Neuronal stem cell (in vitro differentiated cells): ENCODE measurements at regions not wholly inside any gene's neighbourhood (a gene's known extent, or its start where the extent isn't known, plus 50 kb on each side); places are given as distances from the start of the nearest gene placed in this dataset.
"Not testable (repeated sequence)": the region's sequence is repeated elsewhere in the genome, so short reads cannot be mapped to it uniquely, and the experiment has no call there.

Experiments used
- DNase-seq: peaks from one replicate; pipeline ENCODE4 v3.0.0-alpha.2; 2013; ENCODE audit warnings: low spot score
- H2AFZ ChIP-seq: one replicate; pipeline ENCODE4 v1.6.1; 2013; ENCODE audit warnings: mild to moderate bottlenecking, low read length, inconsistent platforms
- H2AK5ac ChIP-seq: 2 replicates; pipeline ENCODE4 v1.6.1; 2013; ENCODE audit warnings: low read depth, mild to moderate bottlenecking, inconsistent platforms, low read length, moderate library complexity, mixed read lengths
- H2BK120ac ChIP-seq: 2 replicates; pipeline ENCODE4 v1.6.1; 2013; ENCODE audit warnings: low read depth, mild to moderate bottlenecking, inconsistent platforms, low read length, moderate library complexity, mixed read lengths
- H2BK12ac ChIP-seq: one replicate; pipeline ENCODE4 v1.6.1; 2013; ENCODE audit warnings: low read length, inconsistent platforms
- H2BK15ac ChIP-seq: 2 replicates; pipeline ENCODE4 v1.6.1; 2013; ENCODE audit warnings: mild to moderate bottlenecking, low read length, inconsistent platforms, mixed read lengths
- H2BK5ac ChIP-seq: one replicate; pipeline ENCODE4 v1.6.1; 2013; ENCODE audit warnings: inconsistent platforms, mild to moderate bottlenecking, low read length, moderate library complexity
- H3K14ac ChIP-seq: one replicate; pipeline ENCODE4 v1.6.1; 2013; ENCODE audit warnings: low read length, inconsistent platforms
- H3K18ac ChIP-seq: 2 replicates; pipeline ENCODE4 v1.6.1; 2013; ENCODE audit warnings: low read length, inconsistent platforms
- H3K23ac ChIP-seq: 2 replicates; pipeline ENCODE4 v1.6.1; 2013; ENCODE audit warnings: low read depth, mild to moderate bottlenecking, mixed read lengths, low read length, inconsistent platforms; ENCODE audit not compliant: poor library complexity
- H3K27ac ChIP-seq: replicated peaks from 3 replicates; pipeline ENCODE4 v1.5.1; 2013; ENCODE audit warnings: low read length, inconsistent platforms
- H3K27me3 ChIP-seq, 3 experiments: 2 replicates each; pipeline ENCODE4 v1.6.1; 2013; ENCODE audit warnings: low read length in 3 of 3, mild to moderate bottlenecking in 2 of 3, inconsistent platforms in 1 of 3, low read depth in 1 of 3, mixed read lengths in 1 of 3, moderate library complexity in 1 of 3; ENCODE audit not compliant: control insufficient read depth in 3 of 3, insufficient read depth in 3 of 3
- H3K36me3 ChIP-seq, 2 donors: replicated peaks in 1 of 2; 2 replicates each; pipeline ENCODE4 v1.6.1; 2013; ENCODE audit warnings: low read length in 2 of 2; ENCODE audit not compliant: control insufficient read depth in 2 of 2, insufficient read depth in 2 of 2
- H3K4ac ChIP-seq: 2 replicates; pipeline ENCODE4 v1.6.1; 2013; ENCODE audit warnings: inconsistent platforms, mild to moderate bottlenecking, low read length, moderate library complexity
- H3K4me1 ChIP-seq, 2 donors: 1 replicate in 1 of 2; 2 replicates in 1 of 2; pipeline ENCODE4 v1.6.1; 2013; ENCODE audit warnings: low read length in 2 of 2, low read depth in 1 of 2; ENCODE audit not compliant: control insufficient read depth in 2 of 2, insufficient read depth in 1 of 2
- H3K4me2 ChIP-seq: one replicate; pipeline ENCODE4 v1.6.1; 2013; ENCODE audit warnings: mild to moderate bottlenecking, low read length, inconsistent platforms; ENCODE audit not compliant: insufficient read depth, poor library complexity, severe bottlenecking
- H3K4me3 ChIP-seq, 2 donors: 2 replicates each; pipeline ENCODE4 v1.5.1; 2013; ENCODE audit warnings: low read length in 2 of 2, mild to moderate bottlenecking in 2 of 2, inconsistent platforms in 1 of 2, moderate library complexity in 1 of 2
- H3K79me1 ChIP-seq: one replicate; pipeline ENCODE4 v1.6.1; 2013; ENCODE audit warnings: low read depth, mild to moderate bottlenecking, inconsistent platforms, low read length, moderate library complexity
- H3K9ac ChIP-seq: one replicate; pipeline ENCODE4 v1.6.1; 2013; ENCODE audit warnings: mild to moderate bottlenecking, low read depth, low read length, inconsistent platforms; ENCODE audit not compliant: poor library complexity
- H3K9me3 ChIP-seq, 2 donors: replicated peaks in 1 of 2; 2 replicates each; pipeline versions ENCODE3 to v1.6.1; 2013; ENCODE audit warnings: low read length in 2 of 2, mild to moderate bottlenecking in 2 of 2, inconsistent platforms in 1 of 2, low read depth in 1 of 2, mixed read lengths in 1 of 2, moderate library complexity in 1 of 2; ENCODE audit not compliant: control insufficient read depth in 2 of 2, insufficient read depth in 1 of 2
- H4K8ac ChIP-seq: one replicate; pipeline ENCODE4 v1.6.1; 2013; ENCODE audit warnings: low read depth, mild to moderate bottlenecking, inconsistent platforms, low read length, moderate library complexity
- H4K91ac ChIP-seq: one replicate; pipeline ENCODE4 v1.6.1; 2013; ENCODE audit warnings: low read length, low read depth, mild to moderate bottlenecking, inconsistent platforms; ENCODE audit not compliant: poor library complexity
- WGBS, 2 donors: extraction: QIAGEN DNeasy Blood & Tissue Kit; methylation state at CpG; one replicate each; pipeline ENCODE4 v1.1.7; 2013; ENCODE audit warnings: missing lambda C conversion rate in 2 of 2, mixed read lengths in 1 of 2; ENCODE audit not compliant: insufficient read length in 2 of 2, insufficient replicate concordance in 1 of 2; ENCODE audit errors: extremely low coverage in 2 of 2; 5-methylcytosine and 5-hydroxymethylcytosine counted together

DNA sequence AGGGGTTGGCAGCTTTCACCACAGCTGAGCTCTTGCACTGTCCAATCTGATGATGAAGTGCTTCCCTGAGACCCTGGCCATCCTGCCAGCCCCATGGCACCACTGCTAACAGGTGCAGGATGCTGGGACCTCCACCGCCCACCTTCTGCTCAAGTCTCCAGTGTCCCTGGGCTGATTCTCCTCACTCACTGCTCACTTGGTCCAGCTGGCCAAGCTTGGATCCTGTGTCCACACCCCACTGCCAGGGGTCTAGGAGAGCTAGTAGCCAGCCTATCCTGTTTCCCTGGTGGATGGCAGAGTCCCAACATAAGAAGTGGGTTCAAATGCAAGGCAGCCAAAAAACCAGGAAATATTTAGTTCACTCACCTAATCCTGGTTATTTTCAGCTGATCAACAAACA is 217.2 kb upstream of the IRF2BP2 start:
- no peak for DNase-seq
- no peak overlapping the region for H3K4me2 ChIP-seq
- no peak overlapping the region for H4K91ac ChIP-seq
- H3K27ac ChIP-seq: no peak overlapping the region
- no CpG with 5 or more reads among the region's 1 CpG for WGBS, 2 donors
- no peak overlapping the region for H3K14ac ChIP-seq
- no peak overlapping the region for H2BK12ac ChIP-seq
- H3K9me3 ChIP-seq: no peaks in the 10 kb centered on the region
- no peak overlapping the region for H4K8ac ChIP-seq
- no peak overlapping the region for H2AK5ac ChIP-seq
- no peak overlapping the region for H3K4me3 ChIP-seq
- H3K18ac ChIP-seq: peak overlapping the region; percentile 49
- no peak overlapping the region for H2BK120ac ChIP-seq
- no peak overlapping the region for H3K9ac ChIP-seq
- H3K4me1 ChIP-seq: no peaks in the 10 kb centered on the region
- H3K79me1 ChIP-seq: no peaks in the 10 kb centered on the region
- peak overlapping the region; percentile 70 for H3K4ac ChIP-seq
- no peak overlapping the region for H2BK5ac ChIP-seq
- no peak overlapping the region for H2AFZ ChIP-seq
- H2BK15ac ChIP-seq: peak overlapping the region; percentile 35
- H3K36me3 ChIP-seq: no peaks in the 10 kb centered on the region
- no peaks in the 10 kb centered on the region for H3K27me3 ChIP-seq
- peak overlapping the region; percentile 46 for H3K23ac ChIP-seq

DNA sequence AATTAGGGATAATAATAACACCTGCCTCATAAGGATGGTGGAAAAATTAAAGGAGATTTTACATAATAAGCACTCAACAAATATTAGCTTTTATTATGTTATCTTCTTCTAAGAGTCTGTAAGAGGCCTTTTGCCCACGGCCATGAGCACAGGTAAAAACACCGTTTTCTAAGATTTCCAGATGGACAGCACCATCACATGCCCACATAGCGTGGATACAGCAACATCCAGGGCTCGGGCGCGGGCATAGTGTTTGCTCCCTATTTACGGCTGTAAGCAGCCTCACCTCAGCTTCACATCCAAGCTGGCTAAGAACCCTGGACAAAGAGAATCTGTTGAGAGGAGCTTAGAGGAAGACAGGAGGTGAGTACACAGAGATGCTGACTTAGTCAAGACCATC is 216.4 kb upstream of the IRF2BP2 start:
- WGBS, 2 donors: no CpG with 5 or more reads among the region's 7 CpGs
- Histone ChIP-seq H2BK15ac (no peak overlapping the region), H3K27ac (no peak overlapping the region)

DNA sequence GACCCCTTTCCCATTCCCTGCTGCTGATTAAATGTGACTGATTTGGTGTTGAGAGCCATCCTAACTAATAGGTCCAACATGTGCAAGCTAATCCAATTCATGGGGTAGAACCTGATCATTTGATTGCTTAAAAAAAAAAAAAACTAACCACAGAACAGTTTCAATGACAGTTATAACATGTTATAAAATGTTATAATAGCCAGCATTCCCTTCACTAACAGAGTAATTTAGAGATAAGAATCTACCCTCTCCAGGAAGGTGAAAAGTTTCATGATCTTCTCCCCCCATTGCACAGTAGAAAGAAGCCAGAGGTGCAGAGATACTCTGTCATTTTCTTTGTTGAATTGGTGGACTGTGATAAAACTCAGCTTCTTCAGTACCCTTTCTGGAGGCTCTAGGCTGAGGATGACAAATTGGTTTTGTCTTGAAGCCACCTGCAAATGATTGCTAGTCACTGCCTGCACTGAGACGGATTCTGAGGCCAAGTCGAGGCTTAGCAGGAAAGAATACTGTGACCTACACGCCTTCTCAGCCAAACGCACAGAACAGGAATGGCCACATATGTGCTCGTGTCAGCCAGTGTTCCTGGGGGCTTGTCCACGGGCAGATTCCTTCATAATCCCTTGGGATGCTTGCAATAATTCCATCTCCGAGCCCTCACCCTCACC is 215.7 kb upstream of the IRF2BP2 start:
- WGBS, 2 donors: no CpG with 5 or more reads among the region's 7 CpGs
- H4K8ac ChIP-seq: no peak overlapping the region
- no peaks in the 10 kb centered on the region for H3K36me3 ChIP-seq
- no peak overlapping the region for H2BK15ac ChIP-seq
- H3K4ac ChIP-seq: no peak overlapping the region
- no peak overlapping the region for H2AFZ ChIP-seq
- no peak overlapping the region for H3K18ac ChIP-seq
- no peaks in the 10 kb centered on the region for H3K9me3 ChIP-seq
- no peaks in the 10 kb centered on the region for H3K79me1 ChIP-seq
- no peaks in the 10 kb centered on the region for H3K4me1 ChIP-seq
- H2AK5ac ChIP-seq: no peak overlapping the region
- H2BK120ac ChIP-seq: no peak overlapping the region
- H3K9ac ChIP-seq: no peak overlapping the region
- no peaks in the 10 kb centered on the region for H3K27me3 ChIP-seq
- no peak overlapping the region for H4K91ac ChIP-seq
- no peak overlapping the region for H2BK5ac ChIP-seq
- no peak overlapping the region for H3K27ac ChIP-seq
- H2BK12ac ChIP-seq: no peak overlapping the region
- no peak overlapping the region for H3K4me2 ChIP-seq
- no peak overlapping the region for H3K23ac ChIP-seq
- no peak overlapping the region for H3K4me3 ChIP-seq
- no peak for DNase-seq
- no peak overlapping the region for H3K14ac ChIP-seq

More for the DNA sequence above, 216.4 kb upstream of the IRF2BP2 start:
- H3K79me1 ChIP-seq: no peaks in the 10 kb centered on the region
- H3K14ac ChIP-seq: no peak overlapping the region
- no peak overlapping the region for H2BK12ac ChIP-seq
- H3K9me3 ChIP-seq: no peaks in the 10 kb centered on the region
- H3K4me3 ChIP-seq: no peak overlapping the region
- H4K8ac ChIP-seq: no peak overlapping the region
- H3K4me2 ChIP-seq: no peak overlapping the region
- no peak for DNase-seq
- H3K23ac ChIP-seq: no peak overlapping the region
- no peaks in the 10 kb centered on the region for H3K36me3 ChIP-seq
- no peaks in the 10 kb centered on the region for H3K27me3 ChIP-seq
- no peak overlapping the region for H2AK5ac ChIP-seq
- H3K18ac ChIP-seq: no peak overlapping the region
- H2AFZ ChIP-seq: no peak overlapping the region
- no peaks in the 10 kb centered on the region for H3K4me1 ChIP-seq
- H3K4ac ChIP-seq: no peak overlapping the region
- no peak overlapping the region for H3K9ac ChIP-seq
- H2BK5ac ChIP-seq: no peak overlapping the region
- H4K91ac ChIP-seq: peak overlapping the region; percentile 22
- H2BK120ac ChIP-seq: no peak overlapping the region

DNA sequence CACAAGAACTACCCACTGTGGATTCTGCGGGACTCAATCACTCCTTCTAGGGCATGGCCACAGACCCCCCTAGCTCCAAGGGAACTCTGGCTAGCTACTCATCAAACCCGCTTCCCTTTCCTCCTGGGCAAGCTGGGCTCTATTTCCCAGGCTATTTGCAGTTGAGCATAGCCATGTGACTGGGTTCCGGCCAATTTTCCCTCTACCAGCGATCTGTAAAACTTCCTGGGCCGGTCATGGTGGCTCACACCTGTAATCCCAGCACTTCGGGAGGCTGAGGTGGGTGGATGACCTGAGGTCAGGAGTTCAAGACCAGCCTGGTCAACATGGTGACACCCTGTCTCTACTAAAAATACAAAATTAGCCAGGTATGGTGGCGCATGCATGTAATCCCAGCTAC is 214.9 kb upstream of the IRF2BP2 start:
- H3K27ac ChIP-seq, H3K27me3 ChIP-seq: not testable (repeated sequence)
- WGBS, 2 donors: no CpG with 5 or more reads among the region's 7 CpGs

More for the DNA sequence above, 214.9 kb upstream of the IRF2BP2 start:
- H2BK15ac ChIP-seq, H3K4me1 ChIP-seq, H4K8ac ChIP-seq, H3K36me3 ChIP-seq, H3K14ac ChIP-seq, H3K23ac ChIP-seq, H2AFZ ChIP-seq, H3K9ac ChIP-seq, H2BK120ac ChIP-seq, H2BK5ac ChIP-seq, H3K18ac ChIP-seq, H3K4me2 ChIP-seq, H4K91ac ChIP-seq, DNase-seq, H3K79me1 ChIP-seq, H3K4ac ChIP-seq, H3K4me3 ChIP-seq, H2AK5ac ChIP-seq, H2BK12ac ChIP-seq, H3K9me3 ChIP-seq: not testable (repeated sequence)
